Kidney epithelial cell (primary cell): ENCODE measurements at regions not wholly inside any gene's neighbourhood (a gene's known extent, or its start where the extent isn't known, plus 50 kb on each side); places are given as distances from the start of the nearest gene placed in this dataset.

Experiments used
- DNase-seq: peaks from one replicate; pipeline ENCODE4 v3.0.0-alpha.2; 2010; ENCODE audit warnings: low read depth
- H3K27me3 ChIP-seq: 2 replicates; pipeline ENCODE4 v1.6.0; 2011; ENCODE audit warnings: low read length; ENCODE audit not compliant: control insufficient read depth, insufficient read depth
- H3K36me3 ChIP-seq: 2 replicates; pipeline ENCODE4 v1.5.1; 2011; ENCODE audit warnings: low read length; ENCODE audit not compliant: control insufficient read depth, insufficient read depth
- H3K4me3 ChIP-seq: 2 replicates; pipeline ENCODE4 v1.5.1; 2011; ENCODE audit warnings: low read depth, mild to moderate bottlenecking, control low read depth, low read length
- CTCF ChIP-seq: IDR thresholded peaks from 2 replicates; pipeline ENCODE4 v1.5.1; 2011; ENCODE audit warnings: mild to moderate bottlenecking, moderate library complexity, low read length, control low read depth, inconsistent platforms; ENCODE audit not compliant: insufficient read depth, poor library complexity, severe bottlenecking

GRCh38 chr16:79867425-79867997, 267.0 kb upstream of the MAF start:
- no peak for TF ChIP-seq CTCF
- Histone ChIP-seq H3K4me3 (no peak overlapping the region), H3K27me3 (no peaks in the 10 kb centered on the region), H3K36me3 (no peaks in the 10 kb centered on the region)
- DNase-seq, result no peak

- no peak for DNase-seq
- no peak for TF ChIP-seq CTCF
- no peaks in the 10 kb centered on the region for H3K27me3 ChIP-seq
- no peaks in the 10 kb centered on the region for H3K36me3 ChIP-seq
- H3K4me3 ChIP-seq, result no peak overlapping the region
Observed at GRCh38 chr16:79865918-79866317, 265.4 kb upstream of the MAF start.

GRCh38 chr16:79864781-79865391, 264.3 kb upstream of the MAF start:
- no peak for DNase-seq
- H3K36me3 ChIP-seq, result no peaks in the 10 kb centered on the region
- H3K4me3 ChIP-seq, result no peak overlapping the region
- TF ChIP-seq CTCF, result no peak
- no peaks in the 10 kb centered on the region for H3K27me3 ChIP-seq

GRCh38 chr16:79864032-79864780, 263.7 kb upstream of the MAF start:
- no peak for DNase-seq
- H3K36me3 ChIP-seq, result no peaks in the 10 kb centered on the region
- H3K4me3 ChIP-seq, result no peak overlapping the region
- no peak for TF ChIP-seq CTCF
- H3K27me3 ChIP-seq, result no peaks in the 10 kb centered on the region

GRCh38 chr16:79863128-79864031, 262.8 kb upstream of the MAF start:
- no peaks in the 10 kb centered on the region for H3K36me3 ChIP-seq
- H3K27me3 ChIP-seq, result no peaks in the 10 kb centered on the region
- H3K4me3 ChIP-seq, result no peak overlapping the region
- no peak for TF ChIP-seq CTCF
- DNase-seq, result no peak
